ENCODE measurements at regions not wholly inside any gene's neighbourhood (a gene's known extent, or its start where the extent isn't known, plus 50 kb on each side); places are given as distances from the start of the nearest gene placed in this dataset.

DNA sequence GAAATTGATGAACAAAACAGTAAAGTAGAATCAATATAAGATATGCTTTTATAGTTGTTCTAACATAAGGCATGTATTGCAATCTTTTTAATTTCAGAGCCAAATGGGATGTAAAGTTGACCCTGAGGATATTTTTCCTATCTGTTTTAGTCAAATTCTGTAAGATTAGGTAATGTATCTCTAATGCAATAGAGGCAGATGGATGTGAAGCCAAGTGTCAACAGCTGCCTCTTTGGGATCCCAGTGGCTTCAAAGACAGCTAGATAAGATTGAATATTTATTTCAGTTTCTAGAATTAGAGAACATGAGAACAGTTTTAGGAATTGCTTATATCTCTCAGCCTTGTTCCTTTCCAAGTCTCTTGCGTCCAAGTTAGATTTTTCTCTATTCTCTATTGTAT lies 208.3 kb downstream of the DNAJB9 start:
- TF ChIP-seq, protein P1, sequence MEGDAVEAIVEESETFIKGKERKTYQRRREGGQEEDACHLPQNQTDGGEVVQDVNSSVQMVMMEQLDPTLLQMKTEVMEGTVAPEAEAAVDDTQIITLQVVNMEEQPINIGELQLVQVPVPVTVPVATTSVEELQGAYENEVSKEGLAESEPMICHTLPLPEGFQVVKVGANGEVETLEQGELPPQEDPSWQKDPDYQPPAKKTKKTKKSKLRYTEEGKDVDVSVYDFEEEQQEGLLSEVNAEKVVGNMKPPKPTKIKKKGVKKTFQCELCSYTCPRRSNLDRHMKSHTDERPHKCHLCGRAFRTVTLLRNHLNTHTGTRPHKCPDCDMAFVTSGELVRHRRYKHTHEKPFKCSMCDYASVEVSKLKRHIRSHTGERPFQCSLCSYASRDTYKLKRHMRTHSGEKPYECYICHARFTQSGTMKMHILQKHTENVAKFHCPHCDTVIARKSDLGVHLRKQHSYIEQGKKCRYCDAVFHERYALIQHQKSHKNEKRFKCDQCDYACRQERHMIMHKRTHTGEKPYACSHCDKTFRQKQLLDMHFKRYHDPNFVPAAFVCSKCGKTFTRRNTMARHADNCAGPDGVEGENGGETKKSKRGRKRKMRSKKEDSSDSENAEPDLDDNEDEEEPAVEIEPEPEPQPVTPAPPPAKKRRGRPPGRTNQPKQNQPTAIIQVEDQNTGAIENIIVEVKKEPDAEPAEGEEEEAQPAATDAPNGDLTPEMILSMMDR (IDR thresholded peaks at IDR 0.05; ENCODE audit: low read depth, low read length, poor library complexity, severe bottlenecking): no peak
- TF ChIP-seq EZH2phosphoT487 (IDR thresholded peaks at IDR 0.05; ENCODE audit: borderline replicate concordance, low read length): no peak
